ENCODE measurements at regions not wholly inside any gene's neighbourhood (a gene's known extent, or its start where the extent isn't known, plus 50 kb on each side); places are given as distances from the start of the nearest gene placed in this dataset.

- no peak for TF ChIP-seq ZNF331 (CRISPR knock-in tag; IDR thresholded peaks at IDR 0.05; ENCODE audit: low read depth)
- no peak for TF ChIP-seq EZH2 (IDR thresholded peaks at IDR 0.05; ENCODE audit: low read depth, unreplicated experiment)
- no peak for TF ChIP-seq CTCF (conservative IDR thresholded peaks at IDR 0.05; ENCODE audit: low read depth in 2 of 2)
- no peak for TF ChIP-seq POLR2AphosphoS5 (IDR thresholded peaks at IDR 0.05; ENCODE audit: low read depth)
- no peak for TF ChIP-seq ETS1 (IDR thresholded peaks at IDR 0.05)
Measured at GRCh38 chrX:25290132-25290531, 274.4 kb upstream of the ARX start (continued).

- H3K4me3 ChIP-seq, result no peak overlapping the region
- Mint-ChIP-seq H3K4me3 (no peak overlapping the region), H3K36me3 (ENCODE audit: low read depth) (no peaks in the 10 kb centered on the region), H3K9me3 (no peaks in the 10 kb centered on the region), H3K27me3 (ENCODE audit: insufficient read depth, low read depth, poor library complexity) (no peaks in the 10 kb centered on the region), H3K4me1 (peaks cover 4% of the 10 kb centered on the region; the same call in 1 of the 3 replicates), H3K27ac (no peak overlapping the region)
- no peaks in the 10 kb centered on the region for H3K36me3 ChIP-seq (ENCODE audit: insufficient read depth)
- H2AFZ ChIP-seq, result no peak overlapping the region
- ATAC-seq, result no peak
- no peaks in the 10 kb centered on the region for H4K20me1 ChIP-seq (replicated peaks; ENCODE audit: insufficient read depth)
- no peaks in the 10 kb centered on the region for H3K79me2 ChIP-seq (replicated peaks; ENCODE audit: insufficient read depth)
- no peak for DNase-seq (ENCODE audit: low spot score)
- H3K27me3 ChIP-seq (ENCODE audit: insufficient read depth), result no peaks in the 10 kb centered on the region
- H3K27ac ChIP-seq (ENCODE audit: low read depth), result no peak overlapping the region
- no peak overlapping the region for H3K4me2 ChIP-seq
- no peaks in the 10 kb centered on the region for H3K4me1 ChIP-seq (ENCODE audit: insufficient read depth)
- no peaks in the 10 kb centered on the region for H3K9me2 ChIP-seq (ENCODE audit: insufficient read depth)
- H3F3A ChIP-seq (replicated peaks; ENCODE audit: low read depth), result no peaks in the 10 kb centered on the region
- no peak for TF ChIP-seq POLR2AphosphoS5 (IDR thresholded peaks at IDR 0.05; ENCODE audit: low read depth)
- no peak for TF ChIP-seq ETS1 (IDR thresholded peaks at IDR 0.05)
- no peak for TF ChIP-seq ZNF462 (CRISPR knock-in tag; IDR thresholded peaks at IDR 0.05)
- TF ChIP-seq EZH2 (IDR thresholded peaks at IDR 0.05; ENCODE audit: low read depth, unreplicated experiment), result no peak
- no peak for TF ChIP-seq EZH2phosphoT487 (IDR thresholded peaks at IDR 0.05; ENCODE audit: unreplicated experiment)
- no peak for TF ChIP-seq JUNB (IDR thresholded peaks at IDR 0.05; ENCODE audit: unreplicated experiment)
- no peak for TF ChIP-seq CTCF (conservative IDR thresholded peaks at IDR 0.05; ENCODE audit: low read depth in 2 of 2)
- no peak for TF ChIP-seq ZNF331 (CRISPR knock-in tag; IDR thresholded peaks at IDR 0.05; ENCODE audit: low read depth)
- no peak for TF ChIP-seq STAT1 (IDR thresholded peaks at IDR 0.05; ENCODE audit: unreplicated experiment)
Measured at GRCh38 chrX:25288676-25289075, 272.9 kb upstream of the ARX start.
